H9 (cell line): ENCODE measurements at regions not wholly inside any gene's neighbourhood (a gene's known extent, or its start where the extent isn't known, plus 50 kb on each side); places are given as distances from the start of the nearest gene placed in this dataset.

Experiments
- DNase-seq: peaks from one replicate; pipeline ENCODE4 v3.0.0-alpha.2; 2017
- H2AFZ ChIP-seq: one replicate; pipeline ENCODE4 v1.6.1; 2013; ENCODE audit warnings: mild to moderate bottlenecking, low read length, control low read depth, moderate library complexity
- H2AK5ac ChIP-seq: 2 replicates; pipeline ENCODE4 v1.6.1; 2013; ENCODE audit warnings: low read length, control low read depth, mixed read lengths; ENCODE audit not compliant: insufficient read length
- H2BK120ac ChIP-seq: one replicate; pipeline ENCODE4 v1.6.1; 2013; ENCODE audit warnings: low read depth, mild to moderate bottlenecking, low read length, control low read depth, inconsistent platforms; ENCODE audit not compliant: poor library complexity, severe bottlenecking
- H2BK12ac ChIP-seq: 2 replicates; pipeline ENCODE4 v1.6.1; 2013; ENCODE audit warnings: low read length, control low read depth, mixed read lengths, low read depth; ENCODE audit not compliant: insufficient read length
- H2BK15ac ChIP-seq: 2 replicates; pipeline ENCODE4 v1.6.1; 2013; ENCODE audit warnings: low read depth, low read length, control low read depth
- H2BK20ac ChIP-seq: one replicate; pipeline ENCODE4 v1.6.1; 2013; ENCODE audit warnings: low read depth, mild to moderate bottlenecking, low read length, control low read depth, inconsistent platforms; ENCODE audit not compliant: poor library complexity, severe bottlenecking
- H2BK5ac ChIP-seq: 2 replicates; pipeline ENCODE4 v1.6.1; 2013; ENCODE audit warnings: low read length, control low read depth, mixed read lengths; ENCODE audit not compliant: insufficient read length
- H3K14ac ChIP-seq: 2 replicates; pipeline ENCODE4 v1.6.1; 2013; ENCODE audit warnings: low read length, control low read depth; ENCODE audit not compliant: insufficient read depth
- H3K18ac ChIP-seq: 2 replicates; pipeline ENCODE4 v1.6.1; 2013; ENCODE audit warnings: low read depth, mild to moderate bottlenecking, mixed read lengths, low read length, control low read depth; ENCODE audit not compliant: insufficient read length
- H3K23ac ChIP-seq: 2 replicates; pipeline ENCODE4 v1.6.1; 2013; ENCODE audit warnings: low read length, control low read depth, mixed read lengths, low read depth; ENCODE audit not compliant: insufficient read length
- H3K23me2 ChIP-seq: 2 replicates; pipeline ENCODE4 v1.6.1; 2013; ENCODE audit warnings: low read depth, mild to moderate bottlenecking, mixed read lengths, low read length, control low read depth; ENCODE audit not compliant: insufficient read length, poor library complexity, severe bottlenecking
- H3K27ac ChIP-seq: 2 replicates; pipeline ENCODE4 v1.5.1; 2013; ENCODE audit warnings: low read length, control low read depth, mixed read lengths, low read depth; ENCODE audit not compliant: insufficient read length
- H3K27me3 ChIP-seq: 2 replicates; pipeline ENCODE4 v1.6.1; 2013; ENCODE audit warnings: low read length, control low read depth, inconsistent platforms; ENCODE audit not compliant: insufficient read depth
- H3K4ac ChIP-seq: 2 replicates; pipeline ENCODE4 v1.6.1; 2013; ENCODE audit warnings: low read depth, mild to moderate bottlenecking, control low read depth, inconsistent platforms, low read length, moderate library complexity
- H3K4me1 ChIP-seq: 2 replicates; pipeline ENCODE4 v1.6.1; 2013; ENCODE audit warnings: low read length, control low read depth, inconsistent platforms; ENCODE audit not compliant: insufficient read depth
- H3K4me2 ChIP-seq: 2 replicates; pipeline ENCODE4 v1.6.1; 2013; ENCODE audit warnings: low read length, control low read depth, mixed read lengths; ENCODE audit not compliant: insufficient read length, insufficient read depth
- H3K56ac ChIP-seq: 2 replicates; pipeline ENCODE4 v1.6.1; 2013; ENCODE audit warnings: low read depth, mild to moderate bottlenecking, mixed read lengths, low read length, control low read depth; ENCODE audit not compliant: insufficient read length
- H3K79me1 ChIP-seq: 2 replicates; pipeline ENCODE4 v1.6.1; 2013; ENCODE audit warnings: low read depth, mild to moderate bottlenecking, moderate library complexity, low read length, control low read depth, inconsistent platforms; ENCODE audit not compliant: insufficient read depth, poor library complexity, severe bottlenecking
- H3K79me2 ChIP-seq: 2 replicates; pipeline ENCODE4 v1.6.1; 2013; ENCODE audit warnings: low read length, control low read depth, inconsistent platforms; ENCODE audit not compliant: insufficient read depth
- H3K9ac ChIP-seq: 2 replicates; pipeline ENCODE4 v1.6.1; 2013; ENCODE audit warnings: low read length, control low read depth, mixed read lengths; ENCODE audit not compliant: insufficient read length; ENCODE audit errors: extremely low read depth
- H3K9me3 ChIP-seq: one replicate; pipeline ENCODE4 v1.6.1; 2013; ENCODE audit warnings: low read depth, low read length, inconsistent platforms; ENCODE audit not compliant: control insufficient read depth
- H3T11ph ChIP-seq: one replicate; pipeline ENCODE4 v1.6.1; 2013; ENCODE audit warnings: mild to moderate bottlenecking, low read length, control low read depth, inconsistent platforms
- H4K20me1 ChIP-seq: one replicate; pipeline ENCODE4 v1.6.1; 2013; ENCODE audit not compliant: control insufficient read depth, insufficient read length, insufficient read depth
- H4K5ac ChIP-seq: 2 replicates; pipeline ENCODE4 v1.6.1; 2013; ENCODE audit warnings: low read depth, mild to moderate bottlenecking, mixed read lengths, low read length, control low read depth; ENCODE audit not compliant: insufficient read length
- H4K8ac ChIP-seq: replicated peaks from 2 replicates; pipeline ENCODE4 v1.6.1; 2013; ENCODE audit warnings: low read length, control low read depth, mixed read lengths, low read depth; ENCODE audit not compliant: insufficient read length
- H4K91ac ChIP-seq: 2 replicates; pipeline ENCODE4 v1.6.1; 2013; ENCODE audit warnings: low read depth, mild to moderate bottlenecking, moderate library complexity, mixed read lengths, low read length, control low read depth; ENCODE audit not compliant: insufficient read length
- H3K27ac Mint-ChIP-seq, 3 experiments: 2 replicates in 2 of 3; 3 replicates in 1 of 3; pipeline ENCODE4 v1.8.0; 2020 to 2021; ENCODE audit warnings: mixed read lengths in 3 of 3, mild to moderate bottlenecking in 1 of 3, moderate library complexity in 1 of 3
- H3K27me3 Mint-ChIP-seq: 2 replicates; pipeline ENCODE4 v1.8.0; 2021; ENCODE audit warnings: low read depth, mild to moderate bottlenecking, moderate library complexity, mixed read lengths
- H3K36me3 Mint-ChIP-seq, 3 experiments: 2 replicates in 2 of 3; 3 replicates in 1 of 3; pipeline ENCODE4 v1.8.0; 2020 to 2021; ENCODE audit warnings: low read depth in 3 of 3, mixed read lengths in 3 of 3; ENCODE audit not compliant: insufficient read depth in 1 of 3
- H3K4me1 Mint-ChIP-seq, 2 experiments: 2 replicates each; pipeline ENCODE4 v1.8.0; 2020; ENCODE audit warnings: mixed read lengths in 2 of 2
- H3K4me3 Mint-ChIP-seq, 2 experiments: 2 replicates in 1 of 2; 3 replicates in 1 of 2; pipeline ENCODE4 v1.8.0; 2020 to 2021; ENCODE audit warnings: mild to moderate bottlenecking in 2 of 2, mixed read lengths in 2 of 2, moderate library complexity in 1 of 2
- H3K9me3 Mint-ChIP-seq, 2 experiments: 2 replicates in 1 of 2; 3 replicates in 1 of 2; pipeline ENCODE4 v1.8.0; 2020; ENCODE audit warnings: mild to moderate bottlenecking in 2 of 2, mixed read lengths in 2 of 2, moderate library complexity in 1 of 2
- WGBS: extraction: QIAGEN DNeasy Blood & Tissue Kit; methylation state at CpG from one replicate; pipeline ENCODE4 v1.1.7; 2013; ENCODE audit warnings: missing lambda C conversion rate, low lambda C conversion rate, mixed read lengths; ENCODE audit not compliant: insufficient read length; ENCODE audit errors: extremely low coverage; 5-methylcytosine and 5-hydroxymethylcytosine counted together
- TF ChIP-seq, protein P1 (sequence below): fragments of 200-600 bp; sonication (generic); conservative IDR thresholded peaks from 3 replicates; pipeline ENCODE4 v1.8.0; 2021; ENCODE audit warnings: antibody characterized with exemption, mild to moderate bottlenecking

DNA sequence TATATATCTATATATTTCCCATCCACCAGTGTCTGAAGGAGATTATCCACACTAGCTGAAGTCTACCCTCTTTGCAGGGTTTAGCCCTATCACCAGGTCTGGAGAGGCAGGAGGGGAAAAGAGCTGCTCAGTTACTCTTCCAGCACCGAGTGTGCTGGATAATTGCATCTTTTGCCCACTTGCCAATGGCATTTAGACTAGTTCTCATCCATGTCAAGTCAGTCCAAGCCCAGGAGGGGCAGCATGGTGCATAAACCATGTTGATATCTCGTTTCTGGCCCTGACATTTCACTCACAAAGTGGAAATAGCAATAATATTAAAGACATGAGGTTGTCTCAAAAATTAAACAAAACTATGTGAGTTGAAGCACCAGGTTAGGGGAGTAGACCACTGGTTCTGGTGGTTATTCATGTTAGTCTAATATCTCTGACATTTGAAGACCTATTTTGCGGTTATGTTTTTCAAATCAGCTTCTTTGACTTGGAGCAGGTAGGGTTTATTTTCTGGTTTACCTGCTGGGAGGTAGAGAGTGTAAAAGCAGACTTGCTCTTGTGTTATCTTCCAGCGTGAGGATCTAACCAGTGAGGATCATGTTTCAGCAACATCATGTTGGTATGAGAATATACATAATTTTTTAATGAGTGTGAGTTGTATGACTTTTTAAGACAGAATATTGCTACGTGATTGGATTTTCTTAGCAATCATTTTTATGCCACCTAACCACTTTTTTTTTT, 273.2 kb upstream of the KIRREL3 start:
- H2AFZ ChIP-seq = no peak overlapping the region
- Mint-ChIP-seq H3K9me3 (no peaks in the 10 kb centered on the region), H3K36me3 (no peaks in the 10 kb centered on the region), H3K27me3 (no peaks in the 10 kb centered on the region), H3K4me1 (peaks cover 13 to 14% of the 10 kb centered on the region in 2 experiments), H3K27ac (no peak overlapping the region), H3K4me3 (no peak overlapping the region)
- H3K4me1 ChIP-seq = peaks cover 4% of the 10 kb centered on the region; the same call in 1 of the 2 replicates
- no peak overlapping the region for H3K23ac ChIP-seq
- no peak overlapping the region for H4K5ac ChIP-seq
- no peaks in the 10 kb centered on the region for H3K27me3 ChIP-seq
- H4K20me1 ChIP-seq = no peaks in the 10 kb centered on the region
- H2AK5ac ChIP-seq = no peak overlapping the region
- no peak overlapping the region for H3K4me2 ChIP-seq
- no peak overlapping the region for H2BK12ac ChIP-seq
- no peak overlapping the region for H3T11ph ChIP-seq
- H3K23me2 ChIP-seq = no peaks in the 10 kb centered on the region
- no peaks in the 10 kb centered on the region for H3K79me1 ChIP-seq
- DNase-seq = no peak
- no peak overlapping the region for H2BK120ac ChIP-seq
- H2BK15ac ChIP-seq = no peak overlapping the region
- TF ChIP-seq, protein P1, sequence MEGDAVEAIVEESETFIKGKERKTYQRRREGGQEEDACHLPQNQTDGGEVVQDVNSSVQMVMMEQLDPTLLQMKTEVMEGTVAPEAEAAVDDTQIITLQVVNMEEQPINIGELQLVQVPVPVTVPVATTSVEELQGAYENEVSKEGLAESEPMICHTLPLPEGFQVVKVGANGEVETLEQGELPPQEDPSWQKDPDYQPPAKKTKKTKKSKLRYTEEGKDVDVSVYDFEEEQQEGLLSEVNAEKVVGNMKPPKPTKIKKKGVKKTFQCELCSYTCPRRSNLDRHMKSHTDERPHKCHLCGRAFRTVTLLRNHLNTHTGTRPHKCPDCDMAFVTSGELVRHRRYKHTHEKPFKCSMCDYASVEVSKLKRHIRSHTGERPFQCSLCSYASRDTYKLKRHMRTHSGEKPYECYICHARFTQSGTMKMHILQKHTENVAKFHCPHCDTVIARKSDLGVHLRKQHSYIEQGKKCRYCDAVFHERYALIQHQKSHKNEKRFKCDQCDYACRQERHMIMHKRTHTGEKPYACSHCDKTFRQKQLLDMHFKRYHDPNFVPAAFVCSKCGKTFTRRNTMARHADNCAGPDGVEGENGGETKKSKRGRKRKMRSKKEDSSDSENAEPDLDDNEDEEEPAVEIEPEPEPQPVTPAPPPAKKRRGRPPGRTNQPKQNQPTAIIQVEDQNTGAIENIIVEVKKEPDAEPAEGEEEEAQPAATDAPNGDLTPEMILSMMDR = no peak
- no peaks in the 10 kb centered on the region for H3K79me2 ChIP-seq
- no peak overlapping the region for H3K4ac ChIP-seq
- no peak overlapping the region for H3K56ac ChIP-seq
- no peak overlapping the region for H2BK20ac ChIP-seq
- no peaks in the 10 kb centered on the region for H3K9me3 ChIP-seq
- H4K91ac ChIP-seq = no peak overlapping the region
- no peak overlapping the region for H2BK5ac ChIP-seq
- H3K27ac ChIP-seq = no peak overlapping the region
- H4K8ac ChIP-seq = no peak overlapping the region
- no peak overlapping the region for H3K18ac ChIP-seq
- no peak overlapping the region for H3K9ac ChIP-seq
- no CpG with 5 or more reads among the region's 5 CpGs for WGBS
- H3K14ac ChIP-seq = no peak overlapping the region
